Chondrocyte (in vitro differentiated cells): ENCODE measurements at regions not wholly inside any gene's neighbourhood (a gene's known extent, or its start where the extent isn't known, plus 50 kb on each side); places are given as distances from the start of the nearest gene placed in this dataset.
A peak's percentile ranks its signal among the peaks of the same experiment; 100 is the strongest.

Experiments used
- DNase-seq: peaks from one replicate; pipeline ENCODE4 v3.0.0; 2021; ENCODE audit warnings: mixed read lengths, low spot score
- H3K27ac Mint-ChIP-seq: one replicate; pipeline ENCODE4 v1.8.0; 2021; ENCODE audit warnings: mild to moderate bottlenecking, moderate library complexity, mixed read lengths; ENCODE audit not compliant: unreplicated experiment
- H3K27me3 Mint-ChIP-seq: 2 replicates; pipeline ENCODE4 v1.8.0; 2021; ENCODE audit warnings: low read depth, mixed read lengths
- H3K36me3 Mint-ChIP-seq: 2 replicates; pipeline ENCODE4 v1.8.0; 2021; ENCODE audit warnings: low read depth, mixed read lengths
- H3K4me1 Mint-ChIP-seq: 2 replicates; pipeline ENCODE4 v1.8.0; 2021; ENCODE audit warnings: low read depth, mild to moderate bottlenecking, mixed read lengths
- H3K4me3 Mint-ChIP-seq: one replicate; pipeline ENCODE4 v1.8.0; 2021; ENCODE audit warnings: mild to moderate bottlenecking, moderate library complexity, mixed read lengths; ENCODE audit not compliant: unreplicated experiment
- H3K9me3 Mint-ChIP-seq: 2 replicates; pipeline ENCODE4 v1.8.0; 2021; ENCODE audit warnings: low read depth, mixed read lengths
- TF ChIP-seq, protein P1 (sequence below): fragments of 200-600 bp; sonication (generic); IDR thresholded peaks from 2 replicates; pipeline ENCODE4 v1.5.0; 2021; ENCODE audit warnings: antibody characterized with exemption, mild to moderate bottlenecking, moderate library complexity

DNA sequence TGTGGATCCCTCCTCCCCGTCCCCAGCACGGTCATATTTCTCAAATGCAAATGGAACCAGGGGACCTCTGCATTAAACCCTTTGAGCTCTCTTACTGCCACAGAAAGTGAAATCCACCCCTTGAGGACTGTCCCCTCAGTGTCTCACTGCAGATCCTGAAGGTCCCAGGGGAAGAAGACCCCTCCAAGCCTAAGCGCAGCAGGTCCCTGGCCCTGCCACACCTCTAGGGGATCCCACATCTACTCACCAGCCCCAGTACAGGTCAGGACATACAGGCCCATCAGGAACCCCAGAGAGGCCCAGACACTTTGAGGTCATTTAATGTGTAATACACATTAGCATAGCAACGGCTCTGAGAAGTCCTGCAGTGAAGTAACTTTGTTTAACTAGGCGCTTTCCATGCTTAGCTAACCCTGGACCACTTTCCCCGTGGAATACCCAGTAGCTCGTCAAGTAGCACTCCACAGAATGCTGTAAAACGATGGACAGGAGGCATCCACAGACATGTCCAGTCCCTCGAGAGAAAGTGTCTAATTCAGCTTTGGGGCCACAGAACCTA is 54.7 kb upstream of the ALDH1B1 start:
- no peak for DNase-seq
- TF ChIP-seq, protein P1, sequence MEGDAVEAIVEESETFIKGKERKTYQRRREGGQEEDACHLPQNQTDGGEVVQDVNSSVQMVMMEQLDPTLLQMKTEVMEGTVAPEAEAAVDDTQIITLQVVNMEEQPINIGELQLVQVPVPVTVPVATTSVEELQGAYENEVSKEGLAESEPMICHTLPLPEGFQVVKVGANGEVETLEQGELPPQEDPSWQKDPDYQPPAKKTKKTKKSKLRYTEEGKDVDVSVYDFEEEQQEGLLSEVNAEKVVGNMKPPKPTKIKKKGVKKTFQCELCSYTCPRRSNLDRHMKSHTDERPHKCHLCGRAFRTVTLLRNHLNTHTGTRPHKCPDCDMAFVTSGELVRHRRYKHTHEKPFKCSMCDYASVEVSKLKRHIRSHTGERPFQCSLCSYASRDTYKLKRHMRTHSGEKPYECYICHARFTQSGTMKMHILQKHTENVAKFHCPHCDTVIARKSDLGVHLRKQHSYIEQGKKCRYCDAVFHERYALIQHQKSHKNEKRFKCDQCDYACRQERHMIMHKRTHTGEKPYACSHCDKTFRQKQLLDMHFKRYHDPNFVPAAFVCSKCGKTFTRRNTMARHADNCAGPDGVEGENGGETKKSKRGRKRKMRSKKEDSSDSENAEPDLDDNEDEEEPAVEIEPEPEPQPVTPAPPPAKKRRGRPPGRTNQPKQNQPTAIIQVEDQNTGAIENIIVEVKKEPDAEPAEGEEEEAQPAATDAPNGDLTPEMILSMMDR = no peak
- H3K4me3 Mint-ChIP-seq = no peak overlapping the region
- no peak overlapping the region for H3K27ac Mint-ChIP-seq
- H3K4me1 Mint-ChIP-seq = peaks cover 14% of the 10 kb centered on the region
- no peaks in the 10 kb centered on the region for H3K36me3 Mint-ChIP-seq
- H3K27me3 Mint-ChIP-seq = no peaks in the 10 kb centered on the region
- H3K9me3 Mint-ChIP-seq = peaks cover 3% of the 10 kb centered on the region

DNA sequence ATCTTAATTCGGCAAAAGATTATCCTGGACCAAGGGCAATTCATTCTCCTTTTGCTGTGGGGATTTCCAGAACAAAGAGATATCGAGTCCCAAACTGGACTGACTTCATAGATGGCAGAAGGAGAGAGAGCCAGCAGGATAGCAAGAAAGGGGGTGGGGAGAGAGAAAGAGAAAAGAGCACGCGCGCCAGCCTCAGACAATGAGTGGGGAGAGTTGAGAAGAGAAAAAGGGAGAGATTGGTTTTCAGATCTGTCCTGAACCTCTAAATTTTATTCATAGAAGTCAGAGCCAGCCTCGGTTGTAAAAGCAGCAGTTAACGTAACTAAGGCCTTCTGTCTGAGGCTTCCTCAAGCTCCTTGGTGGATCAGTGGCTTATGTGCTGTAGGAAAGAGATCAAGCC is 55.3 kb upstream of the ALDH1B1 start:
- Mint-ChIP-seq H3K4me1 (peaks cover 14% of the 10 kb centered on the region), H3K27me3 (no peaks in the 10 kb centered on the region), H3K9me3 (peaks cover 3% of the 10 kb centered on the region), H3K36me3 (no peaks in the 10 kb centered on the region), H3K4me3 (no peak overlapping the region), H3K27ac (no peak overlapping the region)
- TF ChIP-seq, protein P1 = no peak
- no peak for DNase-seq

DNA sequence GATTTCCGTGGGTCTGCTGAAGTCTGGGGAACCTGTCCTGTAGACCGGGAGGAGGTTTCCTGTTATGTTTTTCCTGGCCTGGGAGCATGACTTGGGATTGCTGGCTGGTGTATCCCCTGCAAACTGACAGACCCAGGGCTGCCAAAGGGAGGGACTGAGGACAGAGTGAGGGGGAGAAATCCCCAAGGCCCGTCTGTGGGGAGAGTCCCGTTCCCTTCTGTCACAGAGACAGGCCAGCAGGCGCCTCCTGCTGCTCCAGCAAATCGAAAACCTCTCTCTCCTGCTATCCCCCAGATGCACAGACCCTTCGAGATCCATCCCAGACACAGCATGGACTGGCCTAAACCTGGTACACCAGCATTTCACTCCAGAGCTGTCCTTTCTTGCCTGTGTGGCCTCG is 56.2 kb upstream of the ALDH1B1 start:
- Mint-ChIP-seq H3K36me3 (no peaks in the 10 kb centered on the region), H3K27me3 (no peaks in the 10 kb centered on the region), H3K4me3 (no peak overlapping the region), H3K9me3 (no peaks in the 10 kb centered on the region), H3K27ac (no peak overlapping the region), H3K4me1 (peaks cover 14% of the 10 kb centered on the region)
- DNase-seq = no peak
- TF ChIP-seq, protein P1 = no peak

DNA sequence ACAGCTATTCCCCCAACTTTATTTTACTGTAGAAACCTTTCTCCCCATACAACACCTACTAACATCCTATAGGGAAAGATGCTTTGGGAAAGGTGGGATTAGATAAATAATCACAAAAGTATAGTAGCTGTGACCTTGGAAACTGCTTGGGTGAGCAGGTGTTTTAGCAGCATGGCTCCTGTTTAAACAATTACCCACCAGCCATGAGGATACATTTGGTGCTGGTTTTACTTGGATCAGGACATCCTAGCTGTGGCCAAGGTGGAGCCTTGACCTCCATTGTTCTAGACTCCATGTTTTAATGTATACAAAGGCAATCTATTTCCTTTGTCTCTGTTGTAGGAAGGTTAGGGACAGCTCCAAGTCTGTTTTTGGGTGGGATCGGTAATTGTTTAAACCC is 56.8 kb upstream of the ALDH1B1 start:
- Mint-ChIP-seq H3K9me3 (no peaks in the 10 kb centered on the region), H3K4me1 (peaks cover 14% of the 10 kb centered on the region), H3K27me3 (no peaks in the 10 kb centered on the region), H3K36me3 (no peaks in the 10 kb centered on the region), H3K27ac (no peak overlapping the region), H3K4me3 (no peak overlapping the region)
- TF ChIP-seq, protein P1 = no peak
- DNase-seq = no peak

DNA sequence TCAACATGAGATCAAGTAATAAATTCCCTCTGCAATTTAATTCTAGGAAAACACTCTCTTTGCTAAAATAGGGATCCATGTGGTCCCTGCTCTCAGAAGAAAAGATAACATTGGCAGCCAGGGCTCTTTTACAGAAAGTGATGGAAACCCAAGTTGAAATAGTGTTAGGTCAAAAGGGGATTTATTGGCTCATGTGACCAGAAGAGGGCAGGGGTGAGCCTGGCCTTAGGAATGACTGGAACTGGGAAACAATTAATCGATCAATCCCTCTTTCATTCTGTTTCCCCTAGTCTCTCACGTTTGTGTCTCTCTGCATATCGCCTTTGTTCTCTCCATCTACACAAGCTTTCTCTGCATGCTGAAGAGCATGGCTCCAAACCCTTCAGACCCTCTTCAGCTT is 58.3 kb upstream of the ALDH1B1 start:
- Mint-ChIP-seq H3K4me3 (no peak overlapping the region), H3K27ac (no peak overlapping the region), H3K27me3 (no peaks in the 10 kb centered on the region), H3K4me1 (peaks cover 9% of the 10 kb centered on the region), H3K9me3 (no peaks in the 10 kb centered on the region), H3K36me3 (no peaks in the 10 kb centered on the region)
- no peak for DNase-seq
- TF ChIP-seq, protein P1 = peak; percentile 56
